KBM-7 (cell line): ENCODE measurements at regions not wholly inside any gene's neighbourhood (a gene's known extent, or its start where the extent isn't known, plus 50 kb on each side); places are given as distances from the start of the nearest gene placed in this dataset.

ENCODE experiments used
- DNase-seq: peaks from one replicate; pipeline ENCODE4 v3.0.0-alpha.2; 2015
- in situ Hi-C: fragments of 300-500 bp; cut with MboI; formaldehyde crosslinking; loops from 2 replicates; pipeline ENCODE4 v1.14.3; 2020; ENCODE audit warnings: low sequenced_read_pairs, low pct_unique_long_range_greater_than_20kb, mixed read lengths

- DNase-seq = no peak
- in situ Hi-C loops = no loop called here
Observed at GRCh38 chr2:43052204-43052943, 174.0 kb downstream of the ZFP36L2 start.

GRCh38 chr2:43051338-43051737 lies 175.1 kb downstream of the ZFP36L2 start:
- DNase-seq = no peak
- in situ Hi-C loops = no loop called here

GRCh38 chr2:43050866-43051265 lies 175.5 kb downstream of the ZFP36L2 start:
- in situ Hi-C loops = no loop called here
- no peak for DNase-seq

- in situ Hi-C loops = no loop called here
- no peak for DNase-seq
Observed at GRCh38 chr2:43049836-43050801, 176.3 kb downstream of the ZFP36L2 start.

GRCh38 chr2:43047187-43047780 lies 179.1 kb downstream of the ZFP36L2 start:
- in situ Hi-C loops = no loop called here
- DNase-seq = no peak

- in situ Hi-C loops = no loop called here
- no peak for DNase-seq
Observed at GRCh38 chr2:43045866-43046265, 180.5 kb downstream of the ZFP36L2 start.

GRCh38 chr2:43044093-43044681 lies 182.2 kb downstream of the ZFP36L2 start:
- in situ Hi-C loops = no loop called here
- no peak for DNase-seq

GRCh38 chr2:43043553-43043870 lies 182.9 kb downstream of the ZFP36L2 start:
- DNase-seq = no peak
- in situ Hi-C loops = no loop called here

- peak; percentile 30 for DNase-seq
- in situ Hi-C loops = no loop called here
Observed at GRCh38 chr2:43041661-43042360, 184.6 kb downstream of the ZFP36L2 start.

- in situ Hi-C loops = no loop called here
Observed at GRCh38 chr2:43041173-43041591, 185.2 kb downstream of the ZFP36L2 start.

GRCh38 chr2:43040084-43040854 lies 186.1 kb downstream of the ZFP36L2 start:
- in situ Hi-C loops = no loop called here
- DNase-seq = no peak

More at GRCh38 chr2:43041173-43041591, 185.2 kb downstream of the ZFP36L2 start:
- no peak for DNase-seq

- in situ Hi-C loops = no loop called here
- no peak for DNase-seq
Observed at GRCh38 chr2:43039376-43040080, 186.9 kb downstream of the ZFP36L2 start.

GRCh38 chr2:43038696-43039094 lies 187.7 kb downstream of the ZFP36L2 start:
- no peak for DNase-seq
- in situ Hi-C loops = no loop called here

GRCh38 chr2:43038034-43038695 lies 188.2 kb downstream of the ZFP36L2 start:
- in situ Hi-C loops = no loop called here
- no peak for DNase-seq

GRCh38 chr2:43035922-43036321 lies 190.5 kb downstream of the ZFP36L2 start:
- in situ Hi-C loops = no loop called here
- no peak for DNase-seq

GRCh38 chr2:43034921-43035320 lies 191.5 kb downstream of the ZFP36L2 start:
- in situ Hi-C loops = no loop called here
- no peak for DNase-seq

GRCh38 chr2:43034242-43034619 lies 192.2 kb downstream of the ZFP36L2 start:
- DNase-seq = no peak
- in situ Hi-C loops = no loop called here
